Parathyroid adenoma (tissue), 2 donors: ENCODE measurements at regions not wholly inside any gene's neighbourhood (a gene's known extent, or its start where the extent isn't known, plus 50 kb on each side); places are given as distances from the start of the nearest gene placed in this dataset.

Experiments
- H2AFZ ChIP-seq: fragments of 300-600 bp; sonication (generic); one replicate; pipeline ENCODE4 v1.7.0; 2017; ENCODE audit warnings: antibody characterized with exemption, mild to moderate bottlenecking
- H3K27ac ChIP-seq: fragments of 300-600 bp; sonication (generic); one replicate; pipeline ENCODE4 v1.7.0; 2017
- H3K27me3 ChIP-seq: fragments of 300-600 bp; sonication (generic); one replicate; pipeline ENCODE4 v1.7.0; 2017; ENCODE audit warnings: low read length; ENCODE audit not compliant: control insufficient read depth, insufficient read depth
- H3K36me3 ChIP-seq: fragments of 300-600 bp; sonication (generic); one replicate; pipeline ENCODE4 v1.7.0; 2017; ENCODE audit warnings: low read length; ENCODE audit not compliant: control insufficient read depth, insufficient read depth
- H3K4me1 ChIP-seq: fragments of 300-600 bp; sonication (generic); one replicate; pipeline ENCODE4 v1.7.0; 2017; ENCODE audit warnings: control low read depth
- H3K4me2 ChIP-seq: fragments of 300-600 bp; sonication (generic); one replicate; pipeline ENCODE4 v1.7.0; 2017; ENCODE audit warnings: low read length
- H3K4me3 ChIP-seq: fragments of 300-600 bp; sonication (generic); one replicate; pipeline ENCODE4 v1.7.0; 2017; ENCODE audit warnings: low read depth, low read length
- H3K79me2 ChIP-seq: fragments of 300-600 bp; sonication (generic); one replicate; pipeline ENCODE4 v1.7.0; 2017; ENCODE audit warnings: control low read depth
- H3K9ac ChIP-seq: fragments of 300-600 bp; sonication (generic); one replicate; pipeline ENCODE4 v1.7.0; 2017; ENCODE audit warnings: mild to moderate bottlenecking
- H3K9me3 ChIP-seq: fragments of 300-600 bp; sonication (generic); one replicate; pipeline ENCODE4 v1.7.0; 2017; ENCODE audit warnings: low read length; ENCODE audit not compliant: control insufficient read depth
- TF ChIP-seq, protein P1 (sequence below): fragments of 300-600 bp; sonication (generic); IDR thresholded peaks from one replicate; pipeline ENCODE4 v1.7.0; 2017; ENCODE audit warnings: antibody characterized with exemption, mild to moderate bottlenecking
- donor health status: primary hyperparathyroidism.

GRCh38 chr21:15330872-15331271 lies 266.1 kb upstream of the NRIP1 start:
- Histone ChIP-seq H3K4me1 (no peaks in the 10 kb centered on the region), H3K4me3 (no peak overlapping the region), H3K79me2 (no peaks in the 10 kb centered on the region), H3K36me3 (no peaks in the 10 kb centered on the region), H2AFZ (no peak overlapping the region), H3K27ac (no peak overlapping the region), H3K4me2 (no peak overlapping the region), H3K27me3 (no peaks in the 10 kb centered on the region), H3K9ac (no peak overlapping the region), H3K9me3 (no peaks in the 10 kb centered on the region)
- TF ChIP-seq, protein P1, sequence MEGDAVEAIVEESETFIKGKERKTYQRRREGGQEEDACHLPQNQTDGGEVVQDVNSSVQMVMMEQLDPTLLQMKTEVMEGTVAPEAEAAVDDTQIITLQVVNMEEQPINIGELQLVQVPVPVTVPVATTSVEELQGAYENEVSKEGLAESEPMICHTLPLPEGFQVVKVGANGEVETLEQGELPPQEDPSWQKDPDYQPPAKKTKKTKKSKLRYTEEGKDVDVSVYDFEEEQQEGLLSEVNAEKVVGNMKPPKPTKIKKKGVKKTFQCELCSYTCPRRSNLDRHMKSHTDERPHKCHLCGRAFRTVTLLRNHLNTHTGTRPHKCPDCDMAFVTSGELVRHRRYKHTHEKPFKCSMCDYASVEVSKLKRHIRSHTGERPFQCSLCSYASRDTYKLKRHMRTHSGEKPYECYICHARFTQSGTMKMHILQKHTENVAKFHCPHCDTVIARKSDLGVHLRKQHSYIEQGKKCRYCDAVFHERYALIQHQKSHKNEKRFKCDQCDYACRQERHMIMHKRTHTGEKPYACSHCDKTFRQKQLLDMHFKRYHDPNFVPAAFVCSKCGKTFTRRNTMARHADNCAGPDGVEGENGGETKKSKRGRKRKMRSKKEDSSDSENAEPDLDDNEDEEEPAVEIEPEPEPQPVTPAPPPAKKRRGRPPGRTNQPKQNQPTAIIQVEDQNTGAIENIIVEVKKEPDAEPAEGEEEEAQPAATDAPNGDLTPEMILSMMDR: no peak

DNA sequence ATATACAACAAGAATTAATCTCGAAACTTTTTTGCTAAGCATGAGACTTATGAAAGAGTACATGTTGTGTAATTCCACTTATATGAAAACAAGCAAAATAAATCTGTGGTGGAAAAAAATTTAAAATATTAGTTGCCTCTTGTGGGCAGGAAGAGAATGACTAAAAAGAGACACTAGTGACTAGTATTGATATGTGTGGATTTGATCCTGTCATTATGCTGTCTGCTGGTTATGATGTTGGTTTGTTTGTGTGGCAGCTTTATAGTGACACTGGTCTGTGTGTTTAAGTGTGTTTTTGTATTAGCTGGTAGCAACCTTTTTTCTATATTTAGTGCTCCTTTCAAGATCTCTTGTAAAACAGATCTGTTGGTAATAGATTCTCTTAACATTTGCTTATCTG lies 267.8 kb upstream of the NRIP1 start:
- Histone ChIP-seq H3K9ac (no peak overlapping the region), H3K27me3 (no peaks in the 10 kb centered on the region), H3K27ac (no peak overlapping the region), H3K9me3 (no peaks in the 10 kb centered on the region), H3K4me2 (no peak overlapping the region), H2AFZ (no peak overlapping the region), H3K4me3 (no peak overlapping the region), H3K4me1 (no peaks in the 10 kb centered on the region), H3K79me2 (no peaks in the 10 kb centered on the region), H3K36me3 (no peaks in the 10 kb centered on the region)
- TF ChIP-seq, protein P1: no peak

GRCh38 chr21:15333136-15333710 lies 268.4 kb upstream of the NRIP1 start:
- Histone ChIP-seq H3K4me1 (no peaks in the 10 kb centered on the region), H3K27me3 (no peaks in the 10 kb centered on the region), H3K79me2 (no peaks in the 10 kb centered on the region), H3K4me2 (no peak overlapping the region), H3K27ac (no peak overlapping the region), H3K4me3 (no peak overlapping the region), H3K9me3 (no peaks in the 10 kb centered on the region), H2AFZ (no peak overlapping the region), H3K36me3 (no peaks in the 10 kb centered on the region), H3K9ac (no peak overlapping the region)
- TF ChIP-seq, protein P1: no peak

GRCh38 chr21:15333951-15334350 lies 269.2 kb upstream of the NRIP1 start:
- Histone ChIP-seq H3K27me3 (no peaks in the 10 kb centered on the region), H3K79me2 (no peaks in the 10 kb centered on the region), H3K9ac (no peak overlapping the region), H3K27ac (no peak overlapping the region), H3K4me1 (no peaks in the 10 kb centered on the region), H3K9me3 (no peaks in the 10 kb centered on the region), H3K4me2 (no peak overlapping the region), H3K36me3 (no peaks in the 10 kb centered on the region), H3K4me3 (no peak overlapping the region), H2AFZ (no peak overlapping the region)
- TF ChIP-seq, protein P1: no peak

GRCh38 chr21:15343066-15343465 lies 278.3 kb upstream of the NRIP1 start:
- no peak overlapping the region for H2AFZ ChIP-seq
- no peaks in the 10 kb centered on the region for H3K79me2 ChIP-seq
- TF ChIP-seq, protein P1: no peak
- H3K9me3 ChIP-seq: no peaks in the 10 kb centered on the region
- H3K4me3 ChIP-seq: no peak overlapping the region
- no peak overlapping the region for H3K4me2 ChIP-seq
- no peak overlapping the region for H3K27ac ChIP-seq
- no peak overlapping the region for H3K9ac ChIP-seq
- H3K4me1 ChIP-seq: no peaks in the 10 kb centered on the region
- H3K27me3 ChIP-seq: no peaks in the 10 kb centered on the region
- H3K36me3 ChIP-seq: no peaks in the 10 kb centered on the region
